ENCODE measurements at regions not wholly inside any gene's neighbourhood (a gene's known extent, or its start where the extent isn't known, plus 50 kb on each side); places are given as distances from the start of the nearest gene placed in this dataset.
A peak's percentile ranks its signal among the peaks of the same experiment; 100 is the strongest.

GRCh38 chr16:14002416-14002990 is 68.6 kb upstream of the MRTFB start:
- no peak overlapping the region for H3K27ac ChIP-seq (ENCODE audit: low read length)
- peaks cover 58% of the 10 kb centered on the region for H3K4me1 ChIP-seq (ENCODE audit: low read length)
- no peaks in the 10 kb centered on the region for H3K79me2 ChIP-seq (ENCODE audit: low read length)
- H3K4me2 ChIP-seq (ENCODE audit: low read length) = peak overlapping the region; percentile 99
- H4K20me1 ChIP-seq (ENCODE audit: insufficient read depth, low read length) = no peaks in the 10 kb centered on the region
- peak overlapping the region; percentile 43; the same call in 1 of the 2 replicates for H3K9ac ChIP-seq (ENCODE audit: low read length)
- no peaks in the 10 kb centered on the region for H3K36me3 ChIP-seq (replicated peaks; ENCODE audit: low read depth, low read length)
- H3K27me3 ChIP-seq (ENCODE audit: low read depth, low read length) = no peaks in the 10 kb centered on the region
- no peak for TF ChIP-seq CTCF (IDR thresholded peaks at IDR 0.05; ENCODE audit: low read depth, low read length)
- TF ChIP-seq EZH2phosphoT487 (IDR thresholded peaks at IDR 0.05; ENCODE audit: low read depth) = no peak
- no peaks in the 10 kb centered on the region for H3K9me3 ChIP-seq (ENCODE audit: insufficient read depth, low read length)
- H2AFZ ChIP-seq (ENCODE audit: low read depth, low read length) = peak overlapping the region; percentile 85
- peak overlapping the region; percentile 76 for H3K4me3 ChIP-seq (ENCODE audit: low read length)

DNA sequence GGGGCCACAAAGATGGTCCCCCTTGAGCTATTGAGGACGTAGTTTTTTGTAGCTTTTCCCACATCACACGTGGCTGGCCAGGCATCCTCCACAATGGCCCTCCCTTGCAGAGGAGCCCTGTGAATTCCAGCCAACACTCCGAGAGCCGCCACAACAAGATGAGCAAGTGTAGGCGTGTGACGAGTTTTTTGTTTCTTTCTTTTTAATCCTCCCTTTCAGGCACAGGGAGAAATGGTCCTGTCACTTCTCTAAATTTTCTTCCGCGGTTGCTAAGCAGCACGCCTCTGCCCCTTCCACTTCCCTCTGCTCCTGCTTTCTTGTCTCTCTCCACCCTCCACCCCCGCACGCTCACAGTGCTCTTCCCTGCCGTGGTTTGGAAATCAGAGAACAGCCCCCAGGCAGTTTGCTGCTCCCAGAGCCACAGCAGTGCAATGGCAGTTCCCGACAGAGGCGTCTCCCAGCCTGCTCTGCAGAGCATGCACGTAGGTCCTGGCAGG is 68.0 kb upstream of the MRTFB start:
- no peak overlapping the region for H3K27ac ChIP-seq (ENCODE audit: low read length)
- H3K79me2 ChIP-seq (ENCODE audit: low read length) = no peaks in the 10 kb centered on the region
- H2AFZ ChIP-seq (ENCODE audit: low read depth, low read length) = peak overlapping the region; percentile 85
- H3K4me1 ChIP-seq (ENCODE audit: low read length) = peaks cover 58% of the 10 kb centered on the region
- H3K9ac ChIP-seq (ENCODE audit: low read length) = peak overlapping the region; percentile 43; the same call in 1 of the 2 replicates
- no peaks in the 10 kb centered on the region for H4K20me1 ChIP-seq (ENCODE audit: insufficient read depth, low read length)
- H3K4me3 ChIP-seq (ENCODE audit: low read length) = peak overlapping the region; percentile 76
- TF ChIP-seq CTCF (IDR thresholded peaks at IDR 0.05; ENCODE audit: low read depth, low read length) (no peak), EZH2phosphoT487 (IDR thresholded peaks at IDR 0.05; ENCODE audit: low read depth) (no peak)
- H3K27me3 ChIP-seq (ENCODE audit: low read depth, low read length) = 0 out of 2 replicates have a peak, but pooled peaks cover under 1% of the 10 kb centered on the region
- no peaks in the 10 kb centered on the region for H3K36me3 ChIP-seq (replicated peaks; ENCODE audit: low read depth, low read length)
- no peaks in the 10 kb centered on the region for H3K9me3 ChIP-seq (ENCODE audit: insufficient read depth, low read length)
- H3K4me2 ChIP-seq (ENCODE audit: low read length) = peak overlapping the region; percentile 99

DNA sequence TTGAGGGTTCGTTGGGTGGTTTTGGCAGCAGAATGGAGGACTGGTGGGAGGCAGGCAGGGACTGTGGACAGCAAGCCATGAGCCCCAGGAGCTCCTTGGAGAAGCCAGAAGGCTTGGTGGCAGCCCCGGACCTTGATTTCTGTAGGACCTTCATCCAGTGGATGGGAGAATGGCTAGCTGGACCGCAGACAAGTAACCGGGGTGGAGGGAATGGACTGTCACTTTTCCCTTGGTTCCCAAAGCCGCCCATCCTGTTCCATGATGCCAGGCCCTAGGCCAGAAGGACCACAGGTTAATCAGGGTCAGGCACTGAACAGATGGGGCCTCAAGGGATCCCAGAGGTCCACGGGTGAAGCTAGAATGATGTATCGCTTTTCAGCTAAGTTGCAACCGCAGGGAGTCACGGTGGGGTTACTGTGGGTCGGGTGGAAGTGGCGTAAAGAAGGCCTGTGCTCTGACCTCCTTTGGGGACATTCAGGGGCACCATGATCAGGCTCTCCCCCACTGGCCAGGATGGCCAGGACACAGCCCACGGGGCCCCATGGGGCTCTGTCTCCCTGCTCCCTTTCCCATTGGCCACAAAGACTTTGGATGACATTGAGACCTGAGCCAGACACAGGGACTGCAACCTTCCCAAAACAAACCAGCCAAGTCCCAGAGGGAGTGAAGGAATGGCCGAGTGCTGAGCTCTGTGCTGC is 66.9 kb upstream of the MRTFB start:
- Histone ChIP-seq H3K4me2 (ENCODE audit: low read length) (no peak overlapping the region), H3K79me2 (ENCODE audit: low read length) (no peaks in the 10 kb centered on the region)
- TF ChIP-seq EZH2phosphoT487 (IDR thresholded peaks at IDR 0.05; ENCODE audit: low read depth) (no peak), CTCF (IDR thresholded peaks at IDR 0.05; ENCODE audit: low read depth, low read length) (no peak)

DNA sequence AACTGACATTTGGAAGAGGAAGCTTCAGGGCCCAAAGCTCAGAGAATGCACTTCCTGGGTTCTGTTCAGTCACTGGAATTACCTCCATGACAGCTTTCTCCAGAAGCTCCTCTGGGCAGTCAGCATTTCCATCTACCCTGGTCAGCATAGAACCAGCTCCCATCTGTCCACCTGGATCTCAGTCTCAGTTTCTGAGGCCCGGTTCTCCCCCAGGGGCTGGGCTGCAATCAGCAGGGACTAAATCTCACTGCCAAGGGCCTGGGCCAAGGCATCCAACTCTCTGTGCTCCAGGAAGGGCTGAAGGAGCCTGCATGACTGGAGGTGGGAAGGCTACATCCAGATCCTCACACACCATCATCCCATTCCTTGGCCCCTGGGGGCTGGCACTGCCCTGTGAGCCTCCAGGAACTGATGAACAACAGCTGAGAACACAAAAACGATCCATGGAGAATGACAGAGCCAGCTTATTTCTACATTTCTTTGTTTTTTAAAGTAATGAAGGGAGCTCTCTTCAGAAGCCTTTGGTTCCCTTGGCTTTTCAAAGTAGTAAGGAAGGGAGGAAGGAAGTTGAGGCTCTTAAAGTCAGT is 66.3 kb upstream of the MRTFB start:
- Histone ChIP-seq H3K27me3 (ENCODE audit: low read depth, low read length) (0 out of 2 replicates have a peak, but pooled peaks cover 3% of the 10 kb centered on the region), H3K4me3 (ENCODE audit: low read length) (no peak overlapping the region), H3K9ac (ENCODE audit: low read length) (no peak overlapping the region), H3K9me3 (ENCODE audit: insufficient read depth, low read length) (no peaks in the 10 kb centered on the region), H3K36me3 (replicated peaks; ENCODE audit: low read depth, low read length) (no peaks in the 10 kb centered on the region), H2AFZ (ENCODE audit: low read depth, low read length) (peak overlapping the region; percentile 41; the same call in 1 of the 2 replicates), H4K20me1 (ENCODE audit: insufficient read depth, low read length) (no peaks in the 10 kb centered on the region), H3K27ac (ENCODE audit: low read length) (0 out of 2 replicates have a peak overlapping the region, but pooled peaks have one; percentile 7), H3K4me2 (ENCODE audit: low read length) (no peak overlapping the region), H3K79me2 (ENCODE audit: low read length) (no peaks in the 10 kb centered on the region), H3K4me1 (ENCODE audit: low read length) (peaks cover 45% of the 10 kb centered on the region)
- TF ChIP-seq CTCF (IDR thresholded peaks at IDR 0.05; ENCODE audit: low read depth, low read length) (no peak), EZH2phosphoT487 (IDR thresholded peaks at IDR 0.05; ENCODE audit: low read depth) (no peak)

More for the DNA sequence above, 66.9 kb upstream of the MRTFB start:
- Histone ChIP-seq H2AFZ (ENCODE audit: low read depth, low read length) (no peak overlapping the region), H3K9me3 (ENCODE audit: insufficient read depth, low read length) (no peaks in the 10 kb centered on the region), H4K20me1 (ENCODE audit: insufficient read depth, low read length) (no peaks in the 10 kb centered on the region), H3K27ac (ENCODE audit: low read length) (no peak overlapping the region), H3K4me3 (ENCODE audit: low read length) (no peak overlapping the region), H3K36me3 (replicated peaks; ENCODE audit: low read depth, low read length) (no peaks in the 10 kb centered on the region), H3K4me1 (ENCODE audit: low read length) (peaks cover 51% of the 10 kb centered on the region), H3K9ac (ENCODE audit: low read length) (no peak overlapping the region), H3K27me3 (ENCODE audit: low read depth, low read length) (0 out of 2 replicates have a peak, but pooled peaks cover 3% of the 10 kb centered on the region)

Data from OCI-LY3 (cell line).